PC-3 (cell line): ENCODE measurements at regions not wholly inside any gene's neighbourhood (a gene's known extent, or its start where the extent isn't known, plus 50 kb on each side); places are given as distances from the start of the nearest gene placed in this dataset.
A peak's percentile ranks its signal among the peaks of the same experiment; 100 is the strongest.

ENCODE experiments used
- ATAC-seq: fragments of 200-7000 bp; cut with Tn5 transposase; 2 replicates; pipeline ENCODE4 v1.9.1; 2020; ENCODE audit warnings: mild to moderate bottlenecking, moderate library complexity
- BruUV-seq: library from RNA; stranded (reverse); fragments of 400-500 nt; replicated peaks from 2 replicates; lab custom pipeline; 2021; lab: Mats Ljungman, UMichigan
- CTCF ChIA-PET: fragments of 300-600 bp; sonication (Branson Sonifier 250); formaldehyde crosslinking; loops from one replicate; lab custom pipeline; 2022; ENCODE audit warnings: antibody characterized with exemption; lab: Charles Lee
- POLR2A ChIA-PET: fragments of 300-600 bp; sonication (Branson Sonifier 250); formaldehyde crosslinking; loops from one replicate; lab custom pipeline; 2022; ENCODE audit warnings: antibody characterized with exemption; ENCODE audit not compliant: unreplicated experiment; lab: Charles Lee
- DNase-seq: peaks from one replicate; pipeline ENCODE4 v3.0.0-alpha.2; 2015
- H2AFZ ChIP-seq: fragments of 300-600 bp; sonication (generic); 2 replicates; pipeline ENCODE4 v1.6.0; 2016; ENCODE audit warnings: antibody characterized with exemption, low read length
- H3F3A ChIP-seq: fragments of 300-600 bp; sonication (generic); one replicate; pipeline ENCODE4 v1.6.0; 2017; ENCODE audit warnings: antibody characterized with exemption, low read length, control low read depth, mild to moderate bottlenecking; ENCODE audit not compliant: unreplicated experiment
- H3K27ac ChIP-seq: fragments of 300-600 bp; sonication (generic); 2 replicates; pipeline ENCODE4 v1.5.1; 2016; ENCODE audit warnings: mild to moderate bottlenecking, low read length
- H3K27me3 ChIP-seq: fragments of 300-600 bp; sonication (generic); 2 replicates; pipeline ENCODE4 v1.6.1; 2016; ENCODE audit warnings: low read length, mixed read lengths
- H3K36me3 ChIP-seq: fragments of 300-600 bp; sonication (generic); 2 replicates; pipeline ENCODE4 v1.6.1; 2016; ENCODE audit warnings: low read depth, mixed run types, low read length, mixed read lengths
- H3K4me1 ChIP-seq: fragments of 300-600 bp; sonication (generic); 2 replicates; pipeline ENCODE4 v1.5.1; 2016; ENCODE audit warnings: low read length; ENCODE audit not compliant: insufficient read depth
- H3K4me2 ChIP-seq: fragments of 300-600 bp; sonication (generic); 2 replicates; pipeline ENCODE4 v1.6.0; 2016; ENCODE audit warnings: low read length
- H3K4me3 ChIP-seq: fragments of 300-600 bp; sonication (generic); 2 replicates; pipeline ENCODE4 v1.5.1; 2016; ENCODE audit warnings: mild to moderate bottlenecking, low read length, mixed read lengths
- H3K79me2 ChIP-seq: fragments of 300-600 bp; sonication (generic); 2 replicates; pipeline ENCODE4 v1.6.1; 2017; ENCODE audit warnings: low read length, mixed read lengths
- H3K9ac ChIP-seq: fragments of 300-600 bp; sonication (generic); 2 replicates; pipeline ENCODE4 v1.6.0; 2016; ENCODE audit warnings: mild to moderate bottlenecking, low read length
- H3K9me2 ChIP-seq: fragments of 300-600 bp; sonication (generic); replicated peaks from 2 replicates; pipeline ENCODE4 v1.6.1; 2016; ENCODE audit warnings: mixed run types, low read length, mixed read lengths
- H3K9me3 ChIP-seq: fragments of 300-600 bp; sonication (generic); 2 replicates; pipeline ENCODE4 v1.6.1; 2016; ENCODE audit warnings: low read length, mixed read lengths
- H4K20me1 ChIP-seq: fragments of 300-600 bp; sonication (generic); 2 replicates; pipeline ENCODE4 v1.6.1; 2016; ENCODE audit warnings: low read length, mixed read lengths
- CTCF ChIP-seq: fragments of 300-600 bp; sonication (generic); conservative IDR thresholded peaks from 2 replicates; pipeline ENCODE4 v1.5.1; 2017; ENCODE audit warnings: antibody characterized with exemption, low read depth, mild to moderate bottlenecking, low read length
- EZH2 ChIP-seq: fragments of 300-600 bp; sonication (generic); IDR thresholded peaks from one replicate; pipeline ENCODE4 v1.6.1; 2017; ENCODE audit warnings: antibody characterized with exemption, mild to moderate bottlenecking, low read length; ENCODE audit not compliant: unreplicated experiment
- EZH2phosphoT487 ChIP-seq: fragments of 300-600 bp; sonication (generic); IDR thresholded peaks from 2 replicates; pipeline ENCODE4 v1.6.1; 2018; ENCODE audit warnings: mild to moderate bottlenecking, antibody characterized with exemption, low read length, borderline replicate concordance
- intact Hi-C: fragments of 100-400 bp; cut with micrococcal nuclease; formaldehyde crosslinking; loops from 2 replicates; pipeline ENCODE4 v1.9.0; 2023

GRCh38 chr2:12484536-12485115 lies 232.1 kb upstream of the TRIB2 start:
- Histone ChIP-seq H3K79me2 (no peaks in the 10 kb centered on the region), H3K9me3 (no peaks in the 10 kb centered on the region), H4K20me1 (no peaks in the 10 kb centered on the region), H3K27ac (no peak overlapping the region), H3K4me1 (peaks cover 31% of the 10 kb centered on the region), H3K9me2 (no peaks in the 10 kb centered on the region), H3K9ac (no peak overlapping the region), H3K27me3 (no peaks in the 10 kb centered on the region), H2AFZ (no peak overlapping the region), H3K4me3 (no peak overlapping the region), H3K36me3 (no peaks in the 10 kb centered on the region), H3K4me2 (no peak overlapping the region), H3F3A (no peaks in the 10 kb centered on the region)
- DNase-seq: peak; percentile 46
- no TSS peak for BruUV-seq
- no peak for TF ChIP-seq EZH2phosphoT487
- no peak for TF ChIP-seq CTCF
- TF ChIP-seq EZH2: no peak
- CTCF ChIA-PET: no interaction called here
- intact Hi-C loops: loop anchor here (10.0 kb wide), 1 partner anchor 430 kb away; no protein-coding TSS in a partner anchor
- POLR2A ChIA-PET: interaction anchor here (0.6 kb wide), 1 partner anchor 50 kb away, joined by 3 read pairs; no protein-coding TSS in a partner anchor
- peak; percentile 36; the same call in 1 of the 2 replicates for ATAC-seq

- ATAC-seq (peak; percentile 83), DNase-seq (peak; percentile 87)
- no peaks in the 10 kb centered on the region for H3K9me3 ChIP-seq
- peak overlapping the region; percentile 47 for H3K27ac ChIP-seq
- 0 out of 2 replicates have a peak overlapping the region, but pooled peaks have one; percentile 10 for H2AFZ ChIP-seq
- no peak overlapping the region for H3K9ac ChIP-seq
- no peaks in the 10 kb centered on the region for H3K9me2 ChIP-seq
- H3K4me2 ChIP-seq: peak overlapping the region; percentile 62
- no peaks in the 10 kb centered on the region for H3F3A ChIP-seq
- CTCF ChIA-PET: interaction anchor here (0.6 kb wide), 1 partner anchor 48 kb away, joined by 3 read pairs; no protein-coding TSS in a partner anchor
- H3K4me1 ChIP-seq: peaks cover 31% of the 10 kb centered on the region
- H3K36me3 ChIP-seq: no peaks in the 10 kb centered on the region
- H4K20me1 ChIP-seq: no peaks in the 10 kb centered on the region
- intact Hi-C loops: loop anchor here (10.0 kb wide), 1 partner anchor 432 kb away; no protein-coding TSS in a partner anchor
- no peaks in the 10 kb centered on the region for H3K27me3 ChIP-seq
- BruUV-seq: no TSS peak
- no peaks in the 10 kb centered on the region for H3K79me2 ChIP-seq
- no peak for TF ChIP-seq EZH2phosphoT487
- TF ChIP-seq EZH2: no peak
- no peak for TF ChIP-seq CTCF
- POLR2A ChIA-PET: interaction anchor here (0.6 kb wide), 1 partner anchor 151 kb away, joined by 6 read pairs; no protein-coding TSS in a partner anchor
- peak overlapping the region; percentile 17; the same call in 1 of the 2 replicates for H3K4me3 ChIP-seq
Observed at GRCh38 chr2:12486205-12487118, 230.3 kb upstream of the TRIB2 start.
